ENCODE measurements at regions not wholly inside any gene's neighbourhood (a gene's known extent, or its start where the extent isn't known, plus 50 kb on each side); places are given as distances from the start of the nearest gene placed in this dataset.
"Not testable (repeated sequence)": the region's sequence is repeated elsewhere in the genome, so short reads cannot be mapped to it uniquely, and the experiment has no call there.

GRCh38 chr20:48214601-48215000 lies 429.3 kb upstream of the SULF2 start:
- DNase-seq = no peak

- DNase-seq = not testable (repeated sequence)
Measured at GRCh38 chr20:48213635-48214034, 428.4 kb upstream of the SULF2 start.

- no peak for DNase-seq
Measured at GRCh38 chr20:48212806-48213509, 427.7 kb upstream of the SULF2 start.

- no peak for DNase-seq
Measured at GRCh38 chr20:48211847-48212246, 426.6 kb upstream of the SULF2 start.

- no peak for DNase-seq
Measured at GRCh38 chr20:48211238-48211637, 426.0 kb upstream of the SULF2 start.

- no peak for DNase-seq
Measured at GRCh38 chr20:48210111-48211027, 425.1 kb upstream of the SULF2 start.

GRCh38 chr20:48209102-48209501 lies 423.8 kb upstream of the SULF2 start:
- no peak for DNase-seq

- no peak for DNase-seq
Measured at GRCh38 chr20:48208176-48208575, 422.9 kb upstream of the SULF2 start.

GRCh38 chr20:48207505-48207904 lies 422.2 kb upstream of the SULF2 start:
- DNase-seq = no peak

- no peak for DNase-seq
Measured at GRCh38 chr20:48205786-48206185, 420.5 kb upstream of the SULF2 start.

GRCh38 chr20:48205281-48205782 lies 420.1 kb upstream of the SULF2 start:
- no peak for DNase-seq

- DNase-seq = no peak
Measured at GRCh38 chr20:48204499-48204898, 419.2 kb upstream of the SULF2 start.

GRCh38 chr20:48203252-48203651 lies 418.0 kb upstream of the SULF2 start:
- no peak for DNase-seq

GRCh38 chr20:48202334-48203113 lies 417.2 kb upstream of the SULF2 start:
- DNase-seq = no peak

GRCh38 chr20:48201885-48202284 lies 416.6 kb upstream of the SULF2 start:
- DNase-seq = no peak

GRCh38 chr20:48201188-48201587 lies 415.9 kb upstream of the SULF2 start:
- DNase-seq = no peak

GRCh38 chr20:48198929-48199451 lies 413.7 kb upstream of the SULF2 start:
- no peak for DNase-seq

- DNase-seq = no peak
Measured at GRCh38 chr20:48197066-48197465, 411.8 kb upstream of the SULF2 start.

GRCh38 chr20:48196486-48196885 lies 411.2 kb upstream of the SULF2 start:
- no peak for DNase-seq

GRCh38 chr20:48196001-48196400 lies 410.7 kb upstream of the SULF2 start:
- DNase-seq = no peak

- DNase-seq = no peak
Measured at GRCh38 chr20:48195121-48195870, 410.0 kb upstream of the SULF2 start.

GRCh38 chr20:48194583-48194982 lies 409.3 kb upstream of the SULF2 start:
- DNase-seq = no peak
